CD4-positive, alpha-beta T cell (primary cell): ENCODE measurements at regions not wholly inside any gene's neighbourhood (a gene's known extent, or its start where the extent isn't known, plus 50 kb on each side); places are given as distances from the start of the nearest gene placed in this dataset.
"Not testable (repeated sequence)": the region's sequence is repeated elsewhere in the genome, so short reads cannot be mapped to it uniquely, and the experiment has no call there.

ENCODE experiments used
- ATAC-seq: fragments of 200-7000 bp; cut with Tn5 transposase; one replicate; pipeline ENCODE4 v1.10.0; 2022; ENCODE audit warnings: mild to moderate bottlenecking; ENCODE audit not compliant: poor library complexity
- CTCF ChIA-PET: fragments of 350-600 bp; sonication (Branson Sonifier 250); formaldehyde crosslinking; loops from one replicate; lab custom pipeline; 2021; ENCODE audit warnings: antibody characterized with exemption, inconsistent platforms; lab: Charles Lee
- POLR2A ChIA-PET: fragments of 350-600 bp; sonication (Branson Sonifier 250); formaldehyde crosslinking; loops from one replicate; lab custom pipeline; 2021; ENCODE audit warnings: antibody characterized with exemption, inconsistent platforms; lab: Charles Lee
- DNase-seq, 14 experiments: peaks; one replicate each; pipeline ENCODE4 v3.0.0-alpha.2; 2013 to 2020; ENCODE audit warnings: mixed read lengths in 2 of 14
- H3K27ac ChIP-seq, 2 donors: one replicate each; pipeline versions ENCODE4 v1.5.1 to v1.7.0; 2013; ENCODE audit warnings: low read length in 2 of 2, low read depth in 1 of 2, mild to moderate bottlenecking in 1 of 2
- H3K27me3 ChIP-seq, 2 experiments: 1 replicate in 1 of 2; 2 replicates in 1 of 2; pipeline versions ENCODE4 v1.6.1 to v1.7.0; 2013; ENCODE audit warnings: low read length in 2 of 2, control low read depth in 1 of 2, mild to moderate bottlenecking in 1 of 2, moderate library complexity in 1 of 2; ENCODE audit not compliant: insufficient read depth in 2 of 2, control insufficient read depth in 1 of 2
- H3K36me3 ChIP-seq: one replicate; pipeline ENCODE4 v1.6.1; 2013; ENCODE audit warnings: low read length, control low read depth; ENCODE audit not compliant: insufficient read depth
- H3K4me1 ChIP-seq: one replicate; pipeline ENCODE4 v1.6.1; 2013; ENCODE audit warnings: low read length, control low read depth; ENCODE audit not compliant: insufficient read depth
- H3K4me3 ChIP-seq: one replicate; pipeline ENCODE4 v1.5.1; 2013; ENCODE audit warnings: mild to moderate bottlenecking, low read length, moderate library complexity
- H3K9me3 ChIP-seq, 2 experiments: 1 replicate in 1 of 2; 2 replicates in 1 of 2; pipeline versions ENCODE4 v1.6.1 to v1.7.0; 2013; ENCODE audit warnings: low read length in 2 of 2, mild to moderate bottlenecking in 2 of 2, control low read depth in 1 of 2, moderate library complexity in 1 of 2; ENCODE audit not compliant: control insufficient read depth in 1 of 2, insufficient read depth in 1 of 2
- H3K27ac Mint-ChIP-seq: one replicate; pipeline ENCODE4 v1.8.0; 2020; ENCODE audit warnings: mixed read lengths
- H3K27me3 Mint-ChIP-seq: one replicate; pipeline ENCODE4 v1.8.0; 2021; ENCODE audit warnings: mixed read lengths
- H3K36me3 Mint-ChIP-seq: one replicate; pipeline ENCODE4 v1.8.0; 2021; ENCODE audit warnings: low read depth, mixed read lengths
- H3K4me1 Mint-ChIP-seq: one replicate; pipeline ENCODE4 v1.8.0; 2021; ENCODE audit warnings: low read depth, mixed read lengths
- H3K4me3 Mint-ChIP-seq: one replicate; pipeline ENCODE4 v1.8.0; 2020; ENCODE audit warnings: mild to moderate bottlenecking, mixed read lengths
- H3K9me3 Mint-ChIP-seq: one replicate; pipeline ENCODE4 v1.8.0; 2020; ENCODE audit warnings: mixed read lengths
- intact Hi-C, 2 experiments: fragments of 100-400 bp; cut with DNase I in 1 of 2; cut with micrococcal nuclease in 1 of 2; formaldehyde crosslinking; loops; one replicate each; pipeline versions ENCODE4 v1.15.1 to v1.9.0; 2023 to 2025; cut with DNase I, micrococcal nuclease
- TF ChIP-seq, protein P1 (sequence below): fragments of 200-600 bp; IDR thresholded peaks from one replicate; pipeline ENCODE4 v1.8.0; 2022; ENCODE audit warnings: antibody characterized with exemption, mild to moderate bottlenecking

DNA sequence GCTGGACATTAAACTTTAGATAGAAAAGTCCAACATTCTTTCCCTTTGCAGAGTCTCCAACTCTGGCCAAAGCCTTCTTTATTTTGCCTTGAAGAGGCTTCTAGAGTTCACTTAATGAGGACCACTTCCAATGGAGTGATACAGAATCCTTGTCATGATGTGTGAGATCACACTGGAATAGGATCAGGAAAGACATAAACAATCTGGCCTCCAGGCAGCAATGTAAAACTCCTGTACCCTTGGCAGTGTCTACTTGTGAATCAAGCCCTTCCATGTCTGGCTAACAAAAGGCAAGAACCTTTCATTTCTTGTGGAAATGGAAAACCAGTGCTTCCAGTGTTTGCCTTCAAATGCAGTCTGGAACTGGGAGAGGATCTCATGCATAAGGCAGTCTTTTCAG lies 56.5 kb upstream of the FIBIN start:
- no peaks in the 10 kb centered on the region for H3K9me3 ChIP-seq
- H3K4me1 ChIP-seq = no peaks in the 10 kb centered on the region
- ChIA-PET CTCF (no interaction called here), POLR2A (no interaction called here)
- ATAC-seq (no peak), DNase-seq (no peak)
- Mint-ChIP-seq H3K4me3 (no peak overlapping the region), H3K4me1 (no peaks in the 10 kb centered on the region), H3K36me3 (no peaks in the 10 kb centered on the region), H3K27ac (no peak overlapping the region), H3K27me3 (no peaks in the 10 kb centered on the region), H3K9me3 (peaks cover 12% of the 10 kb centered on the region)
- H3K4me3 ChIP-seq = no peak overlapping the region
- TF ChIP-seq, protein P1, sequence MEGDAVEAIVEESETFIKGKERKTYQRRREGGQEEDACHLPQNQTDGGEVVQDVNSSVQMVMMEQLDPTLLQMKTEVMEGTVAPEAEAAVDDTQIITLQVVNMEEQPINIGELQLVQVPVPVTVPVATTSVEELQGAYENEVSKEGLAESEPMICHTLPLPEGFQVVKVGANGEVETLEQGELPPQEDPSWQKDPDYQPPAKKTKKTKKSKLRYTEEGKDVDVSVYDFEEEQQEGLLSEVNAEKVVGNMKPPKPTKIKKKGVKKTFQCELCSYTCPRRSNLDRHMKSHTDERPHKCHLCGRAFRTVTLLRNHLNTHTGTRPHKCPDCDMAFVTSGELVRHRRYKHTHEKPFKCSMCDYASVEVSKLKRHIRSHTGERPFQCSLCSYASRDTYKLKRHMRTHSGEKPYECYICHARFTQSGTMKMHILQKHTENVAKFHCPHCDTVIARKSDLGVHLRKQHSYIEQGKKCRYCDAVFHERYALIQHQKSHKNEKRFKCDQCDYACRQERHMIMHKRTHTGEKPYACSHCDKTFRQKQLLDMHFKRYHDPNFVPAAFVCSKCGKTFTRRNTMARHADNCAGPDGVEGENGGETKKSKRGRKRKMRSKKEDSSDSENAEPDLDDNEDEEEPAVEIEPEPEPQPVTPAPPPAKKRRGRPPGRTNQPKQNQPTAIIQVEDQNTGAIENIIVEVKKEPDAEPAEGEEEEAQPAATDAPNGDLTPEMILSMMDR = no peak
- no peak overlapping the region for H3K27ac ChIP-seq
- intact Hi-C loops = no loop called here
- no peaks in the 10 kb centered on the region for H3K27me3 ChIP-seq
- no peaks in the 10 kb centered on the region for H3K36me3 ChIP-seq

DNA sequence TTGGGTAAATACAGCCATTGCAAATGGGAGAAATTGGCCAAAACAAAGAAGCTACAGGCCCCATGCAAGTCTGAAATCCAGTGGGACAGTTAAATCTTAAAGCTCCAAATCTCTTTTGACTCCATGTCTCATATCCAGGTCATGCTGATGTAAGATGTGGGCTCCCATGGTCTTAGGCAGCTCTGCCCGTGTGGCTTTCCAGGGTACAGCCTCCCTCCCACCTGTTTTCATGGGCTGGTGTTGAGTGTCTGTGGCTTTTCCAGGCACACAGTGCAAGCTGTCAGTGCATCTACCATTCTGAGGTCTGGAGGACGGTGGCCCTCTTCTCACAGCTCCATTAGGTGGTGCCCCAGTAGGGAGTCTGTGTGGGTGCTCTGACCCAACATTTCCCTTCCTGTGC lies 53.4 kb upstream of the FIBIN start:
- H3K36me3 Mint-ChIP-seq, CTCF ChIA-PET, H3K27me3 ChIP-seq, H3K9me3 ChIP-seq, H3K27me3 Mint-ChIP-seq, H3K36me3 ChIP-seq, H3K27ac Mint-ChIP-seq, H3K4me3 ChIP-seq, H3K4me1 ChIP-seq, H3K4me1 Mint-ChIP-seq, ATAC-seq, H3K4me3 Mint-ChIP-seq, H3K27ac ChIP-seq, DNase-seq, intact Hi-C loops, POLR2A ChIA-PET: not testable (repeated sequence)
- H3K9me3 Mint-ChIP-seq = peaks cover 11% of the 10 kb centered on the region

DNA sequence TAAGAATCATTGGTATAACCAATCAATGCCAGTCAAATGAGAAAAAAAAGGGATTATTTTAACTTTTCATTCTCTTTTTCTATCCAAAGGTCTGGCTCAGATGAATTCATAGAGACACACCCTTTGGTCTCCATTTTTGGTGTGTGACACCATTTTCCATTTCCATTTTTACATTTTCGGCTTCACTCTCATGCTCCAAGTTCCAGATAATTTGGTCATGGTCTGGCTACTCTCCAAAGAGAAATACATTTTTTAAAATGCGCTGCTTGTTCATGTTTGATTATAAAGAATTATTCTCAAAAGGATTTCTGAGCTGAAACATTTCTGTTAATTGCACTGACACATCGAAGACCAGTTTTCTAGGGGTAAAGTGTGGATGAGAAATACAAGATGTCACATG lies 51.6 kb upstream of the FIBIN start:
- Histone ChIP-seq H3K27ac (no peak overlapping the region), H3K4me1 (no peaks in the 10 kb centered on the region), H3K27me3 (no peaks in the 10 kb centered on the region), H3K9me3 (no peaks in the 10 kb centered on the region), H3K36me3 (no peaks in the 10 kb centered on the region), H3K4me3 (no peak overlapping the region)
- CTCF ChIA-PET = no interaction called here
- TF ChIP-seq, protein P1 = no peak
- H3K9me3 Mint-ChIP-seq = peaks cover 8% of the 10 kb centered on the region
- no peaks in the 10 kb centered on the region for H3K27me3 Mint-ChIP-seq
- no peak overlapping the region for H3K4me3 Mint-ChIP-seq
- no peak overlapping the region for H3K27ac Mint-ChIP-seq
- DNase-seq (no peak), ATAC-seq (no peak)
- no peaks in the 10 kb centered on the region for H3K4me1 Mint-ChIP-seq
- H3K36me3 Mint-ChIP-seq = no peaks in the 10 kb centered on the region
- intact Hi-C loops = no loop called here
- POLR2A ChIA-PET = no interaction called here

DNA sequence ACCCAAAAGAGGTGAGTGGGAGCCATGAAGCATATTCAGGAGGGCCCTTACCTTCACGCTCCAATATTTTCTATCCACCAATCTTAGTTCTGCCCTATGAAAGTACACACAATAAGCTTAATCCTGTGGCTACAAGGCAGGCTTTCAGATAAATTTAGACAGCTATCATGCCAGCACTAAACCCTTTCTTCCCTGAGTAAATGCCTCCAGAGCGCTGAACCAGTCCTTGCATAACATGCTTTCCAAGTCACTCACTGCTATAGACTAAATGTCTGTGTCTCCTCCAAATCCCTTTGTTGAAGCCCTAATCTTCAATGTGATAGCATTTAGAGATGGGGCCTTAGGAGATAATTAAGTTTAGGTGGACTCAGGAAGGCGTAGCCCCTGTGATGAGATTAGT lies 50.3 kb upstream of the FIBIN start:
- H3K4me1 Mint-ChIP-seq = no peaks in the 10 kb centered on the region
- no peaks in the 10 kb centered on the region for H3K27me3 Mint-ChIP-seq
- intact Hi-C loops = no loop called here
- DNase-seq (no peak), ATAC-seq (no peak)
- Histone ChIP-seq H3K27me3 (no peaks in the 10 kb centered on the region), H3K36me3 (no peaks in the 10 kb centered on the region), H3K4me3 (no peak overlapping the region), H3K9me3 (no peaks in the 10 kb centered on the region), H3K4me1 (no peaks in the 10 kb centered on the region), H3K27ac (no peak overlapping the region)
- no peak overlapping the region for H3K27ac Mint-ChIP-seq
- ChIA-PET CTCF (no interaction called here), POLR2A (no interaction called here)
- H3K36me3 Mint-ChIP-seq = no peaks in the 10 kb centered on the region
- TF ChIP-seq, protein P1 = no peak
- peaks cover 10% of the 10 kb centered on the region for H3K9me3 Mint-ChIP-seq
- H3K4me3 Mint-ChIP-seq = no peak overlapping the region
